ENCODE measurements at regions not wholly inside any gene's neighbourhood (a gene's known extent, or its start where the extent isn't known, plus 50 kb on each side); places are given as distances from the start of the nearest gene placed in this dataset.

DNA sequence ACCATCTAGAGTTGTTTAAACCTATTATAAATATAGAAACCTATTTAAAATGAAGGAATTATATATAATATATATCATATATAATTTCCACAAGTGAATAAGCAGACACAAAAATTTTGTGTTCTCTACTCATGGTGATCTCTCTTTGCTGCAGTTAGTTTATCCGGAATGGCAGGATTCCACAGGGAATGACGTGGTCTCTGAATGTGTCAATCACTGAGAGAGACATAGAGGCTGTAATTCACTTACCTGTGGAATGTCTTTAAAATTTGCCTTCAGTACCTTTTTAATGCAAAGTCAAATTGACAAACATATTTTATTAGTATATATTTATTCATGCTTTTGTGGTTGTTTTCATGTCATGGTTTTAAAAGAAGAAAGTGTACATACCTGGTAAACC is 669.3 kb downstream of the NLGN4X start:
- no peaks in the 10 kb centered on the region for H3K9me3 ChIP-seq
- H3K4me1 ChIP-seq: no peaks in the 10 kb centered on the region
- H3K36me3 ChIP-seq: no peaks in the 10 kb centered on the region
- no peak overlapping the region for H3K4me3 ChIP-seq
- DNase-seq: no peak
- no peaks in the 10 kb centered on the region for H3K27me3 ChIP-seq
- 50 to 69% methylated on average over 2 of the region's 2 CpGs for WGBS, 2 donors
- TF ChIP-seq, protein P1, sequence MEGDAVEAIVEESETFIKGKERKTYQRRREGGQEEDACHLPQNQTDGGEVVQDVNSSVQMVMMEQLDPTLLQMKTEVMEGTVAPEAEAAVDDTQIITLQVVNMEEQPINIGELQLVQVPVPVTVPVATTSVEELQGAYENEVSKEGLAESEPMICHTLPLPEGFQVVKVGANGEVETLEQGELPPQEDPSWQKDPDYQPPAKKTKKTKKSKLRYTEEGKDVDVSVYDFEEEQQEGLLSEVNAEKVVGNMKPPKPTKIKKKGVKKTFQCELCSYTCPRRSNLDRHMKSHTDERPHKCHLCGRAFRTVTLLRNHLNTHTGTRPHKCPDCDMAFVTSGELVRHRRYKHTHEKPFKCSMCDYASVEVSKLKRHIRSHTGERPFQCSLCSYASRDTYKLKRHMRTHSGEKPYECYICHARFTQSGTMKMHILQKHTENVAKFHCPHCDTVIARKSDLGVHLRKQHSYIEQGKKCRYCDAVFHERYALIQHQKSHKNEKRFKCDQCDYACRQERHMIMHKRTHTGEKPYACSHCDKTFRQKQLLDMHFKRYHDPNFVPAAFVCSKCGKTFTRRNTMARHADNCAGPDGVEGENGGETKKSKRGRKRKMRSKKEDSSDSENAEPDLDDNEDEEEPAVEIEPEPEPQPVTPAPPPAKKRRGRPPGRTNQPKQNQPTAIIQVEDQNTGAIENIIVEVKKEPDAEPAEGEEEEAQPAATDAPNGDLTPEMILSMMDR (IDR thresholded peaks at IDR 0.05): no peak
- TF ChIP-seq EP300 (IDR thresholded peaks at IDR 0.05) (no peak), POLR2AphosphoS5 (IDR thresholded peaks at IDR 0.05) (no peak)
- no peak overlapping the region for H3K27ac ChIP-seq
- intact Hi-C loops (cut with DNase I): no loop called here

DNA sequence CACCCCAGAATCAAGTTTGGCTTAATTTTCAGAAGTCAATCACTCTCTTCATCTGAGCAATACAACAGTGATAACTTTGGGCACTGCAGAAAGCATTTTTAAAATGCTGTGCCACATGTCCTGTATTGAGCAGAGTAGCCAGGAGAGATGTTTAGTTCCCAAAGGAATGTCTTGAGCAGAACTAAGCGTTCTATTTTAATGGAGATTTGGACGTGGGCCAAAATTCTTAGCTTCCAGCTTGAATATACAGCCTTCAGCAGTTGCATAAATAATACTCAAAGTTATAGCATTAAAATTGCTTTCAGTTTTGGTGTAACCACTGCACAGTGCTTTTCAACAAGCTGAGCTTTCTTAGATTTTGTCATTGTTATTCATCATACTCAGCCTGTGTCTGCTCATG is 679.2 kb downstream of the NLGN4X start:
- intact Hi-C loops (cut with DNase I): no loop called here
- H3K4me3 ChIP-seq: no peak overlapping the region
- no peaks in the 10 kb centered on the region for H3K27me3 ChIP-seq

DNA sequence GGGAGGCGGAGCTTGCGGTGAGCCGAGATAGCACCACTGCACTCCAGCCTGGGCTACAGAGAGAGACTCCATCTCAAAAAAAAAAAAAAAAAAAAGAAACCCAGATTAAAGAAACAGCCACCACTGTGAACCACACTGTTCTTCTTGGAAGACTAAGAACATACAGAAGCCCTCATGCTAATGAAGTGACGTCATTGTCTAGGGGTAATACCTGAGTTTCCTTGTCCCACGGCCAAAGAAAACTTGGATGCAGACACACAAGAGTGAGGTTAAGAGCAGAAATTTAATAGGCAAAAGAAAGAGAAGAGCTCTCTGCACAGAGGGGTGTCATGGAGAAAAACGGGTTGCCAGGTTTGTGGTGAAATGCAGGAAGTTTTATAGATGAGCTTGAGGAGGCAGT is 691.6 kb downstream of the NLGN4X start:
- no peaks in the 10 kb centered on the region for H3K9me3 ChIP-seq
- DNase-seq: no peak
- H3K36me3 ChIP-seq: no peaks in the 10 kb centered on the region
- H3K4me3 ChIP-seq: no peak overlapping the region
- intact Hi-C loops (cut with DNase I): no loop called here
- no peak overlapping the region for H3K27ac ChIP-seq
- H3K27me3 ChIP-seq: no peaks in the 10 kb centered on the region
- TF ChIP-seq POLR2AphosphoS5 (IDR thresholded peaks at IDR 0.05): no peak
- TF ChIP-seq POLR2A (IDR thresholded peaks at IDR 0.05): no peak
- TF ChIP-seq, protein P1 (IDR thresholded peaks at IDR 0.05): no peak
- no peak for TF ChIP-seq EP300 (IDR thresholded peaks at IDR 0.05)
- WGBS, 2 donors: 85 to 91% methylated on average over 6 of the region's 6 CpGs
- H3K4me1 ChIP-seq: no peaks in the 10 kb centered on the region

More for the DNA sequence above, 679.2 kb downstream of the NLGN4X start:
- no peak for DNase-seq
- no peaks in the 10 kb centered on the region for H3K4me1 ChIP-seq
- peak overlapping the region in 2 of 4 donors; percentile 37 to 55 for H3K27ac ChIP-seq
- no peak for TF ChIP-seq POLR2AphosphoS5 (IDR thresholded peaks at IDR 0.05)
- no peak for TF ChIP-seq EP300 (IDR thresholded peaks at IDR 0.05)
- TF ChIP-seq, protein P1 (IDR thresholded peaks at IDR 0.05): no peak
- TF ChIP-seq POLR2A (IDR thresholded peaks at IDR 0.05): no peak
- H3K36me3 ChIP-seq: no peaks in the 10 kb centered on the region
- 63 to 70% methylated on average over 2 of the region's 2 CpGs for WGBS, 2 donors
- H3K9me3 ChIP-seq: no peaks in the 10 kb centered on the region

DNA sequence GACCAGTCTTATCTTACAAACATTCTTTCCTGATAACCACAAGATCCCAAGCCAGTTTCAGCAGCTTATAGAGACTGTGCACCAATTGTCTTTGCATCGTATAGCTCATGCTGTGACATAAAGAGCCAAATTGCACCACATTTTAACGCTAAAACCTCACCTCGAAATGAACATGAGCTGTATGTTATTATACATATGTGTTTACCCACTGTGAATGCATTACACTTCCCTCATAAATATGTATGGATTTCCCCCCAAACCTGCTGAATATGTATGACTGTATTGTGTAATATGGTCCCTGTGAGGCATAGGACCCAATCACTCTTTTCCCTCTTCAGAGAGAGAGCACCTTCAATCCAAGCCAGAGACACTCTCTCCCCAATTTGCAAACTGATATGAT is 692.4 kb downstream of the NLGN4X start:
- Histone ChIP-seq H3K4me3 (no peak overlapping the region), H3K9me3 (no peaks in the 10 kb centered on the region), H3K27me3 (no peaks in the 10 kb centered on the region), H3K27ac (no peak overlapping the region), H3K36me3 (no peaks in the 10 kb centered on the region), H3K4me1 (no peaks in the 10 kb centered on the region)
- DNase-seq: no peak
- WGBS, 2 donors: 56 to 62% methylated on average over 3 of the region's 3 CpGs
- TF ChIP-seq POLR2A (IDR thresholded peaks at IDR 0.05) (no peak), POLR2AphosphoS5 (IDR thresholded peaks at IDR 0.05) (no peak), EP300 (IDR thresholded peaks at IDR 0.05) (no peak)
- TF ChIP-seq, protein P1 (IDR thresholded peaks at IDR 0.05): no peak
- intact Hi-C loops (cut with DNase I): no loop called here

DNA sequence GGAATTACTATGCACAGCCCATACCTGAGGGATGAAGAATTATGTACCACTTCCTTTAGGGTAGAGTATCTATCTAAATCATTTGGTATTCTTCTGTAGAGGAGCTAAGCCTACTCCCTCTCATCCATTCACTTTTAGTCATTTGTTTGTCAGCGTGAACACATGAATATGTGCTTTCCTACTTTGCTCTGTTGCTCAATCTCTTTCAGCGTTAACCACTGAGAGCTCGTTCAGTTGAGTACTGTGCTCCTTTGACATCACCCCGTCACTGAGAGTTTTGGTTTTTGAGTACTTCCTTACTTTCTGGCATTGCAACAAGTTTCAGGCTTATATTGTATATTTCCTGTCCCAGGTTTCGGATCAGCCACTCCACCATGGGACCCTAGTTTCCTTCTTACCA is 700.6 kb downstream of the NLGN4X start:
- DNase-seq: no peak
- 81 to 91% methylated on average over 5 of the region's 5 CpGs for WGBS, 2 donors
- H3K36me3 ChIP-seq: no peaks in the 10 kb centered on the region
- H3K9me3 ChIP-seq: no peaks in the 10 kb centered on the region
- H3K4me1 ChIP-seq: no peaks in the 10 kb centered on the region
- no peak overlapping the region for H3K4me3 ChIP-seq
- H3K27ac ChIP-seq: no peak overlapping the region
- intact Hi-C loops (cut with DNase I): no loop called here
- TF ChIP-seq POLR2AphosphoS5 (IDR thresholded peaks at IDR 0.05): no peak
- no peak for TF ChIP-seq EP300 (IDR thresholded peaks at IDR 0.05)
- no peak for TF ChIP-seq POLR2A (IDR thresholded peaks at IDR 0.05)
- TF ChIP-seq, protein P1 (IDR thresholded peaks at IDR 0.05): no peak
- no peaks in the 10 kb centered on the region for H3K27me3 ChIP-seq

All from sigmoid colon (tissue), 6 donors.